GM23248 (cell line): ENCODE measurements at regions not wholly inside any gene's neighbourhood (a gene's known extent, or its start where the extent isn't known, plus 50 kb on each side); places are given as distances from the start of the nearest gene placed in this dataset.

Experiments used
- DNase-seq: peaks from one replicate; pipeline ENCODE4 v3.0.0-alpha.2; 2015
- H2AFZ ChIP-seq: fragments of 200-600 bp; sonication (generic); 2 replicates; pipeline ENCODE4 v1.6.1; 2016; ENCODE audit warnings: antibody characterized with exemption
- H3F3A ChIP-seq: fragments of 200-600 bp; sonication (generic); 2 replicates; pipeline ENCODE4 v1.6.1; 2016; ENCODE audit warnings: mild to moderate bottlenecking, antibody characterized with exemption, mixed run types; ENCODE audit not compliant: insufficient read depth
- H3K27ac ChIP-seq: fragments of 200-600 bp; sonication (generic); 2 replicates; pipeline ENCODE4 v1.5.1; 2016; ENCODE audit warnings: mild to moderate bottlenecking
- H3K27me3 ChIP-seq: fragments of 200-600 bp; sonication (generic); replicated peaks from 2 replicates; pipeline ENCODE4 v1.6.1; 2016; ENCODE audit warnings: mild to moderate bottlenecking; ENCODE audit not compliant: insufficient read depth
- H3K36me3 ChIP-seq: fragments of 200-600 bp; sonication (generic); 2 replicates; pipeline ENCODE4 v1.6.1; 2016; ENCODE audit warnings: low read depth, mild to moderate bottlenecking
- H3K4me1 ChIP-seq: fragments of 200-600 bp; sonication (generic); 2 replicates; pipeline ENCODE4 v1.6.1; 2016; ENCODE audit warnings: mild to moderate bottlenecking; ENCODE audit not compliant: insufficient read depth
- H3K4me2 ChIP-seq: fragments of 200-600 bp; sonication (generic); one replicate; pipeline ENCODE4 v1.6.1; 2016; ENCODE audit warnings: mild to moderate bottlenecking; ENCODE audit not compliant: unreplicated experiment
- H3K4me3 ChIP-seq: fragments of 200-600 bp; sonication (generic); 2 replicates; pipeline ENCODE4 v1.5.1; 2016; ENCODE audit warnings: mild to moderate bottlenecking
- H3K79me2 ChIP-seq: fragments of 200-600 bp; sonication (generic); 2 replicates; pipeline ENCODE4 v1.6.1; 2016; ENCODE audit warnings: mild to moderate bottlenecking; ENCODE audit not compliant: insufficient read depth
- H3K9ac ChIP-seq: fragments of 200-600 bp; sonication (generic); 2 replicates; pipeline ENCODE4 v1.6.1; 2016; ENCODE audit warnings: mild to moderate bottlenecking
- H3K9me2 ChIP-seq: fragments of 200-600 bp; sonication (generic); 2 replicates; pipeline ENCODE4 v1.6.1; 2016; ENCODE audit warnings: mixed run types, mild to moderate bottlenecking, moderate library complexity; ENCODE audit not compliant: insufficient read depth
- H3K9me3 ChIP-seq: fragments of 200-600 bp; sonication (generic); one replicate; pipeline ENCODE4 v1.6.1; 2017; ENCODE audit warnings: low read depth
- H4K20me1 ChIP-seq: fragments of 200-600 bp; sonication (generic); 2 replicates; pipeline ENCODE4 v1.6.0; 2016; ENCODE audit not compliant: insufficient read depth
- EZH2 ChIP-seq: fragments of 200-600 bp; sonication (generic); IDR thresholded peaks from 2 replicates; pipeline ENCODE4 v1.6.1; 2018; ENCODE audit warnings: antibody characterized with exemption, mild to moderate bottlenecking; ENCODE audit not compliant: insufficient read depth, poor library complexity, severe bottlenecking
- EZH2phosphoT487 ChIP-seq: fragments of 200-600 bp; sonication (generic); IDR thresholded peaks from 2 replicates; pipeline ENCODE4 v1.6.1; 2018; ENCODE audit warnings: antibody characterized with exemption, moderate library complexity, mild to moderate bottlenecking, low read depth; ENCODE audit not compliant: insufficient read depth
- WGBS, 2 experiments: methylation state at CpG; one replicate each; pipeline ENCODE4 v1.1.6; 2015 to 2017; ENCODE audit warnings: low lambda C conversion rate in 2 of 2, low coverage in 1 of 2; ENCODE audit errors: missing lambda C conversion rate in 2 of 2; 5-methylcytosine and 5-hydroxymethylcytosine counted together
- in situ Hi-C: fragments of 300-500 bp; cut with MboI; formaldehyde crosslinking; loops from 2 replicates; pipeline ENCODE4 v1.15.0; 2020

DNA sequence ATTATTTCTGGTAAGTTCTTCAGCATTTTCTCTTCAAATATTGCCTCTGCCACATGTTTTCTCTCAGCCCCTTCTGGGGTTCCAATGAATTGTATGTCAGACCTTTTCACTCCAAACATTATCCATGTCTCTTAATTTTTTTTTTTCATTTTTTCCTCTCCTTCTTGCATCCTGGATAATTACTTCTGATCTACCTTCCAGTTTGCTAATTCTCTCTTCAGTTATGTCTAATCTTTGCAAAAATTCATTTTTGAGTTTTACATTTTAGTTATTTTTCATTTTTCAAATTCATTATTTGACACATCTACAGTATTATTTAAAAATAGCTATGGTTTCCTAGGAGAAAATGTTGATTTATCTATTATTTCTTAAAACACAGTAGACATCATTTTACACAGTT lies 271.7 kb downstream of the TFAP2B start:
- no peaks in the 10 kb centered on the region for H3F3A ChIP-seq
- H3K27me3 ChIP-seq: no peaks in the 10 kb centered on the region
- no peaks in the 10 kb centered on the region for H3K79me2 ChIP-seq
- TF ChIP-seq EZH2phosphoT487 (no peak), EZH2 (no peak)
- H2AFZ ChIP-seq: no peak overlapping the region
- H3K4me1 ChIP-seq: no peaks in the 10 kb centered on the region
- in situ Hi-C loops: no loop called here
- H4K20me1 ChIP-seq: no peaks in the 10 kb centered on the region
- H3K36me3 ChIP-seq: no peaks in the 10 kb centered on the region
- DNase-seq: no peak
- H3K4me3 ChIP-seq: no peak overlapping the region
- no peaks in the 10 kb centered on the region for H3K9me2 ChIP-seq
- no peak overlapping the region for H3K27ac ChIP-seq
- H3K4me2 ChIP-seq: no peak overlapping the region
- H3K9me3 ChIP-seq: no peaks in the 10 kb centered on the region
- H3K9ac ChIP-seq: no peak overlapping the region

- Histone ChIP-seq H3K36me3 (no peaks in the 10 kb centered on the region), H3K27me3 (no peaks in the 10 kb centered on the region), H3K9ac (no peak overlapping the region), H3K4me1 (no peaks in the 10 kb centered on the region), H2AFZ (no peak overlapping the region), H3K4me3 (no peak overlapping the region), H3K9me3 (no peaks in the 10 kb centered on the region), H3K9me2 (no peaks in the 10 kb centered on the region), H4K20me1 (no peaks in the 10 kb centered on the region), H3F3A (no peaks in the 10 kb centered on the region), H3K4me2 (no peak overlapping the region), H3K79me2 (no peaks in the 10 kb centered on the region), H3K27ac (no peak overlapping the region)
- WGBS, 2 experiments: 26 to 27% methylated on average over 3 of the region's 3 CpGs
- TF ChIP-seq EZH2phosphoT487: no peak
- no peak for TF ChIP-seq EZH2
- no peak for DNase-seq
- in situ Hi-C loops: no loop called here
Observed at GRCh38 chr6:51093871-51094270, 275.2 kb downstream of the TFAP2B start.

DNA sequence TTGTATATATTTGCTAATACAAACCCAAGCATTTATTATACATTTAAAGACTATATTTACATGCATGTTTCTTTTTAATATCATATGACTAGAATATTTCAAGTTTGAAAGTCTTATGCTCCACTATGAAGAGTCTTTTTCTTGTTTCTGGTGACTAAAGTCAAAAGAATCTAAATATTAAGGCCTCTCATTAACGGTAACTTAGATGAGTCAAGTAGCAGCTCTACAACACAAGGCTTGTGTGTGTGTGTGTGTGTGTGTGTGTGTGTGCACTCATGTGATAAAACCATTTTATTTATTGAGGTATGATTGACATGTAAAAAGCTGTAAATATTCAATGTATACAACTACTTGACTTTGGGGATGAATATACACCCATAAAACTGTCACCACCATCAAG lies 275.6 kb downstream of the TFAP2B start:
- in situ Hi-C loops: no loop called here
- Histone ChIP-seq H3K9ac (no peak overlapping the region), H3K9me3 (no peaks in the 10 kb centered on the region), H3K36me3 (no peaks in the 10 kb centered on the region), H2AFZ (no peak overlapping the region), H3K79me2 (no peaks in the 10 kb centered on the region), H4K20me1 (no peaks in the 10 kb centered on the region), H3K27ac (no peak overlapping the region), H3K4me1 (no peaks in the 10 kb centered on the region), H3K27me3 (no peaks in the 10 kb centered on the region), H3K4me3 (no peak overlapping the region), H3K4me2 (no peak overlapping the region), H3K9me2 (no peaks in the 10 kb centered on the region), H3F3A (no peaks in the 10 kb centered on the region)
- WGBS, 2 experiments: 16 to 53% methylated on average over 1 of the region's 1 CpG
- TF ChIP-seq EZH2phosphoT487 (no peak), EZH2 (no peak)
- DNase-seq: no peak

GRCh38 chr6:51098246-51098645 lies 279.6 kb downstream of the TFAP2B start:
- H3K27ac ChIP-seq: no peak overlapping the region
- no peak overlapping the region for H2AFZ ChIP-seq
- H3K4me1 ChIP-seq: no peaks in the 10 kb centered on the region
- H3F3A ChIP-seq: no peaks in the 10 kb centered on the region
- H3K36me3 ChIP-seq: no peaks in the 10 kb centered on the region
- H3K9me2 ChIP-seq: no peaks in the 10 kb centered on the region
- in situ Hi-C loops: no loop called here
- H3K9me3 ChIP-seq: no peaks in the 10 kb centered on the region
- H3K9ac ChIP-seq: no peak overlapping the region
- H3K79me2 ChIP-seq: no peaks in the 10 kb centered on the region
- DNase-seq: no peak
- H3K4me3 ChIP-seq: no peak overlapping the region
- H3K4me2 ChIP-seq: no peak overlapping the region
- no peaks in the 10 kb centered on the region for H3K27me3 ChIP-seq
- TF ChIP-seq EZH2phosphoT487: no peak
- no peak for TF ChIP-seq EZH2
- 18 to 21% methylated on average over 5 of the region's 5 CpGs for WGBS, 2 experiments
- H4K20me1 ChIP-seq: no peaks in the 10 kb centered on the region

- no peak overlapping the region for H2AFZ ChIP-seq
- TF ChIP-seq EZH2phosphoT487 (no peak), EZH2 (no peak)
- in situ Hi-C loops: no loop called here
- no peaks in the 10 kb centered on the region for H3F3A ChIP-seq
- H4K20me1 ChIP-seq: no peaks in the 10 kb centered on the region
- no peak overlapping the region for H3K4me3 ChIP-seq
- no peak overlapping the region for H3K9ac ChIP-seq
- no peaks in the 10 kb centered on the region for H3K79me2 ChIP-seq
- H3K27me3 ChIP-seq: no peaks in the 10 kb centered on the region
- no peaks in the 10 kb centered on the region for H3K9me3 ChIP-seq
- H3K36me3 ChIP-seq: no peaks in the 10 kb centered on the region
- H3K27ac ChIP-seq: no peak overlapping the region
- H3K9me2 ChIP-seq: no peaks in the 10 kb centered on the region
- H3K4me2 ChIP-seq: no peak overlapping the region
- no peaks in the 10 kb centered on the region for H3K4me1 ChIP-seq
- no peak for DNase-seq
Observed at GRCh38 chr6:51098791-51099190, 280.1 kb downstream of the TFAP2B start.
